Right lobe of liver (tissue), 4 donors: ENCODE measurements at regions not wholly inside any gene's neighbourhood (a gene's known extent, or its start where the extent isn't known, plus 50 kb on each side); places are given as distances from the start of the nearest gene placed in this dataset.

Source experiments
- POLR2A ChIP-seq: fragments of 450-650 bp; IDR thresholded peaks from one replicate; pipeline ENCODE4 v1.6.1; 2017; ENCODE audit warnings: antibody characterized with exemption, mild to moderate bottlenecking
- TF ChIP-seq, protein P1 (sequence below), 4 donors: fragments of 200-600 bp in 3 of 4; fragments of 450-650 bp in 1 of 4; IDR thresholded peaks; one replicate each; pipeline versions ENCODE4 v1.5.1 to v1.8.0; 2016 to 2022; ENCODE audit warnings: antibody characterized with exemption in 4 of 4, mild to moderate bottlenecking in 2 of 4
- donor health status: DM: no; HTN: no; CAD: no.
- donor health status: DM: no; HTN: no; CAD: no.
- donor health status: DM: no; HTN: yes; CAD: no.

DNA sequence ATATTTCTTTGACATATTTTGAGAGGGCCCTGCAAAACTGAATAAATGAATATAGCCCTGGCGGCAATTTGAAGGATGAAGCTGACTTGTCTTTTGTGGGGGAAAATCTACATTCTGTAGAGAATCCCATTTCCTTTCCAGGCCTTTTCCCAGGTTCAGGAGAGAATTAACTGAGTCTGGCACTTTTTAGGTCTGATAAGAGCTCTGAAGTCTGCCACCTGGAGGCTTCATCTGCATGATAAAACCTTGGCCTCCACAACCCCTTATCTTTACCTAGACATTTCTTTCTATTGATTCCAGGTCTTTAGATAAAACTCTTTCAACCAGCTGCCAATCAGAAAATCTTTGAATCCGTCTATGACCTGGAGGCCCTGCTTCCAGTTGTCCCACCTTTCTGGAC lies 299.4 kb downstream of the ETNK1 start:
- TF ChIP-seq, protein P1, sequence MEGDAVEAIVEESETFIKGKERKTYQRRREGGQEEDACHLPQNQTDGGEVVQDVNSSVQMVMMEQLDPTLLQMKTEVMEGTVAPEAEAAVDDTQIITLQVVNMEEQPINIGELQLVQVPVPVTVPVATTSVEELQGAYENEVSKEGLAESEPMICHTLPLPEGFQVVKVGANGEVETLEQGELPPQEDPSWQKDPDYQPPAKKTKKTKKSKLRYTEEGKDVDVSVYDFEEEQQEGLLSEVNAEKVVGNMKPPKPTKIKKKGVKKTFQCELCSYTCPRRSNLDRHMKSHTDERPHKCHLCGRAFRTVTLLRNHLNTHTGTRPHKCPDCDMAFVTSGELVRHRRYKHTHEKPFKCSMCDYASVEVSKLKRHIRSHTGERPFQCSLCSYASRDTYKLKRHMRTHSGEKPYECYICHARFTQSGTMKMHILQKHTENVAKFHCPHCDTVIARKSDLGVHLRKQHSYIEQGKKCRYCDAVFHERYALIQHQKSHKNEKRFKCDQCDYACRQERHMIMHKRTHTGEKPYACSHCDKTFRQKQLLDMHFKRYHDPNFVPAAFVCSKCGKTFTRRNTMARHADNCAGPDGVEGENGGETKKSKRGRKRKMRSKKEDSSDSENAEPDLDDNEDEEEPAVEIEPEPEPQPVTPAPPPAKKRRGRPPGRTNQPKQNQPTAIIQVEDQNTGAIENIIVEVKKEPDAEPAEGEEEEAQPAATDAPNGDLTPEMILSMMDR (IDR thresholded peaks at IDR 0.05) = no peak
- TF ChIP-seq POLR2A = no peak
